NCI-H2029 (cell line): ENCODE measurements at regions not wholly inside any gene's neighbourhood (a gene's known extent, or its start where the extent isn't known, plus 50 kb on each side); places are given as distances from the start of the nearest gene placed in this dataset.
A peak's percentile ranks its signal among the peaks of the same experiment; 100 is the strongest.

ENCODE experiments used
- DNase-seq: peaks from one replicate; lab custom pipeline; 2025; lab: John Stamatoyannopoulos, UW

DNA sequence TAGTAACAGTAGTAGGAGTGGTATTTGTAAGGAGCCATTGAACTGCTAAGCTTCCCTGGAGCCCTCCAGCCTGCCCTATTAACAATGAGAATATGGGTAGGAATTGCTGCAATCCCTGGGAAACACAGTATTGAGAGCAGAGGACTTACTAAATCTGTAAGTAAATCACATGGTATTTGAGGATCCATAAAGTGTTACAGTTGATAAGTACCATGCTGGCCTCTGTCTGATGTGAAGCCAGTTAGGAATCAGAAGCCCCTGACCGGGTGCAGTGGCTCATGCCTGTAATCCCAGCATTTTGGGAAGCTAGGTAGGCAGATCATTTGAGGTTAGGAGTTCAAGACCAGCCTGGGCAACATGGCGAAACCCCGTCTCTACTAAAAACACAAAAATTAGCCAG, 224.6 kb downstream of the C1D start:
- no peak for DNase-seq

DNA sequence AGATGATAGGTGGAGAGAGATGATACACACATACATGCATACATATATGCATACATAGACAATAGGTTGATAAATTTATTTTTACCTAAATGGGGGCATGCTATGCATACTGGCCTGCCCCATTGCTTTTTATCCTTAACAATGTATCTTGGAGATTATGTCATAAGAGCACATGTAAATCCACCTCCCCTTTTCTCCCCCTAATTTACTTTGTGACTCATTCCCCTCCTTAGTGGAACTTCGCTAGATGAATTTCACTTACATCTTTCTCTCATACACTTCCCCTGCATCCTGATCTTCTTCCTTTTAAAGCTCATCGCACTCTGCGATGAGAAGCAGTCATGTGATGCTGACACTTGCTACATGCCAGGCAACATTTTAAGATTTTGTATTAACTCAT, 223.6 kb downstream of the C1D start:
- DNase-seq, result no peak

DNA sequence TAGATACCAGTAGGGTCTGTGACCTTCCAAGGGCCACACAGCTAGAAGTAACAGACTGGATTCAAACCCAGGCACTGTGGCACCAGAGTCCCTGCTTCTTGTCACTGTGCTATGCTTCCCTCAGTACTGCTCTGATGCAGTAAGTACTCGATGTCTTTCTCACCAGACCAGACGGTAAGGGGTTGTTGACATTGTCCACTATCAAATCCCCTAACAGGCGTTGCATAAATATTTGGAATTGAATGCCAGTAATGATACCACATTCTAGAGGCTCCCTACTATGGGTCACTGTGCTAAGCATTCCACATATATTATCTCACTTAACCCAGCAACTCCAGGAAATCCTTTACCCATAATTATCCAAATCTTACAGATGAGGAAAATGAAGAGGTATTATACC, 223.1 kb downstream of the C1D start:
- no peak for DNase-seq

DNA sequence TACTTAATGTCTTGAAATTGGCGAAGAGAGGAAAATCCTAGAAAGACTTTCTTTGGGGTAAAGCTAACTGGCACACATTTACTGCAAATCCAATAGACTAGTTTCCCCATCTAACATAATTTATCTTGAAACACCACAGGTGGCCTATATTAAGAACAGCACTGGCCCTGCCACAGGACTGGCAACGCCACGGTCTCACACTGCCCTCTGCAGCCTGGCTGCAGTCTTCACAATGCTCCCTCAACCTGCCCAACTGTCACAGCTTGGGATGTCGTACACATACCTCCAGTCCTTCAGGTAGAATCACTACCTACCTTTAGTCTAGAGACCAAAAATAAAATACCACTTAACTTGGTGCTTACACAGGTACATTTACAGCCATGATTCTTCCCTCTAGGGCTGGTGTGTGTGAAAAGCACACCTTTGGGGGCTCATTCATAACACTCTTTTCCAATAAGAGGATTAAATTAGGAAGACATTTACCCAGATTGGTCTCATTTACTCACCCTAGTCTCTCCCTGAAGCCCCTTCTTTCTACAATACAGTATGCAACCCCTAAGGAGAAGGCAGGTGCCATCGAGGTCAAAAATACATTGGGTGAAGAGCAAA, 222.2 kb downstream of the C1D start:
- peak; percentile 48 for DNase-seq

DNA sequence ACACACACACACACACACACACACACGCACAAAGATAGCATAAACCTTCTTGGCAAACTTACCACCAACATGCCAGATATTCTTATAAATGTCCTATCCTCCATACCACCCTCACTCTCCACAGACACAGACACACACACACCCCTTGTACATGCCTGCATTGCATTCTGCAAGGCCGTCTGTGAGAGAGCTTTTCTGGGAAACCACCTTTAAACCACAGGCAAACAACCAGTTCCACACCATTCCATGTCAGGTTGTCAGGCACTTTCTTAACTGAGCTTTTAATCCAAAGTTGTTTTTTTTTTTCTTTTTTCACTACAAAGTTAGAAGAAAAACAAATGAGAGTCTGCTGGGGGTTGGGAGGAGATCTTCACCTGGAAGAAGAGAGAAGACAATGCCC, 221.1 kb downstream of the C1D start:
- no peak for DNase-seq

DNA sequence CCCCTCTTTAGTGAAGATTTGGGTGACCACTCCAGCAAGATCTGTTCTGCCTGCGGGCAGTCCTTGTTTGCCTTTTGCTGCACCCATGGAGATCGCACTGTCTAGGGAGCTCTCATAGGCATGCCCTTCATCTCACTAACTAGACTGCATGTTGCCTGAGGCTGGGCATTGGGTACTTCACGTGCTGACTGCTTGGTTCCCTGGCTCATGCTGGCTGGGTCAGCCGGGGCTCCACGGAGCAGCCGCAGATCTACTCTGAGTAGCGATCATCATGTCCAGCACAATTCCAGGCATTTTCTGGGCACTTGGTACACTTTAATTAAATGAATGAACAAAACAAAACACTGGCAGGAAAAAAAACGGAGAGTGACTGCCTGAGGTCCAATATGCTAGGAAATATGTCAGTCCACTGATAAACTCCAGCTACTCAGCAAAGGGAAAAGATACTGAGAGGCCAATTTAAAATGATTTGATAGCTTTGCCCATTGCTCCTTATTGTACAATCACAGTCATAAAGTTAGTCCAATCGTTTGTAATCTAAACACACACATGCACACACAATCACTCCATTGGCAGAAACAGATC, 220.3 kb downstream of the C1D start:
- no peak for DNase-seq

DNA sequence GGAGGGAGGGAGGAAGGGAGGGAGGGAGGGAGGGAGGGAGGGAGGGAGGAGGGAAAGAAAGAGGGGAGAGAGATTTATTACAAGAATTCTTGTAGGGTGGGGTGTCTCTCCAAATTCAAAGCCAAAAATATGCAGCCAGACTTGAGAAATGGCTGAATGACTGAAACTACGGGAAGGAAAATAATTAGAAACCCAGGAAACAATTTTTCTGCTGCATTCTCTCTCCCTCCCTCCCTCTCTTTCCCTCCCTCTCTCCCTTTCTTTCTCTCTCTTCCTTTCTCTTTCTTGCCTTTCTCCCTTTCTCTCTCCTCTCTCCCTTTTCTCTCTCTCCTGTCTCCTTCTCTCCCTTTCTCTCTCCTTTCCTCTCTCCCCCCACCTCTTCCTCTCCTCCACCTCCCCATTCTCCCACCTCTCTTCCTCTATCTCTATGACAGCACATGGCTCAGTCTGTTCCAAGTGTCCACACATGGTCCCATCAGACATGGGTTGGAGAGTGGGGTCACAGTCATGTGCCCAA, 218.7 kb downstream of the C1D start:
- no peak for DNase-seq

DNA sequence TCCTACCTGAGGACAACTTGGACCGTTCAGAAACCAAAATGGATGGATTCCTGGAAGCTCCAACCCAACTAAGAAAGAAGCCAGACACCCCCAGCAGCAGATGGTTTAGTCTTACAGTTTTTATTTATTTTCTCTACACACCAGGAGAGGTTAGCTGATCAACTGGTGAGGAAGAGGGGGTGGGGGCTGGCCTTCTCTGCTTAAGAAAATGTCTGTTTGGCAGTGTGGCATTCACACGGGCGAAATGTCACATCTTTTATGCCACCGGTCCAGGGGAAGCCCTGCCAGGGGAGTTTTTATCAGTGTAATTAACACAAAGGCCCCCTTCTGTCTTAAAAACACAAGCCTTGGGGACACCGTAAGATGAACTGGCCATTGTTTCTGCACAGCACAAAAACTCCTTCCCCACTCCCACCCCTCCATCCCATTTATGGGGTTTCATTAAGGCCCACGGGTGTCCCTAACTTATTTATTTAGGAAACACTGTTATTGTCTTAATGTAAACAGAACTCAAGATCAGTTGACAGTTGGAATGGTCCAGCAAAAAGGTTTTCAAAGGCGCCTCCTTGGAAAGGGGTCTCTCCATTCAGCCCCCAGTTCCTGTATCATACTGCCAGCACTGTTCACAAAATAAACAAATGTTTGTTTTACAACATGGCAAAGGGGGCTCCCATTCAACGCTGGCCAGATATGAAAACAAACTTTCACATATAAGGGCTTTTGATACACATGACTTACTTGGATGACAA, 217.0 kb downstream of the C1D start:
- DNase-seq, result no peak

DNA sequence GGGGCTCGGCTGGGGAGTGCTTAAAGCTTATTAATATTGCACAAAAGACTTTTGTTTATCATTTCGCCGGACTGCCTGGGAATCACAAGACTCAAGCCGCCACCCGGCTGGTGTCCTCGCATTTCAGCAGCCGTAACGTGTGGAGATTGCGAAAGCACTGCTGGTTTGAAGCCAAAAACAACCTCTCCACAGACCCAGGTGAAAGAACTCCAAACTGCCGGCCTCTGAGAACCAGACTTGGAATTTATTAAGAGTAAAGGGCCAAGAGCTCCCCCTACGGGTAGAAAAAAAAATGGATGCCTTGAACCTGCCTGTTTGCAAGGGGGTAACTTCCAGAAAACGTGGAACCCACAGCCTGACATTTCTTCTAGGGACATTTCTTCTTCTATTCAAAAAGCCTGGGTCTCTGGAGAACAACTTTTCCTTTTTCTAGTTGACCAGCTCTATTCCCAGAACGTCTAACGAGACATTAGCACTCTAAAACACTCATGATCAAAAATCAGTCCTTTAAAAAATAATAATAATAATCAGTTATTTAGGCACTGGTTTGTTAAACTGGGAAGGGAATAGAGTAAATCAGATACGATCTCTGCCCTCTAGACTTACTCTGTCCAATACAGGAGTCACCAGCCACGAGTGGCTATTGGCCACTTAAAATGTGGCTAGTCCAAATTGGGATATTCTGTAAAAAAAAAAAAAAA, 216.3 kb downstream of the C1D start:
- DNase-seq, result peak; percentile 91

DNA sequence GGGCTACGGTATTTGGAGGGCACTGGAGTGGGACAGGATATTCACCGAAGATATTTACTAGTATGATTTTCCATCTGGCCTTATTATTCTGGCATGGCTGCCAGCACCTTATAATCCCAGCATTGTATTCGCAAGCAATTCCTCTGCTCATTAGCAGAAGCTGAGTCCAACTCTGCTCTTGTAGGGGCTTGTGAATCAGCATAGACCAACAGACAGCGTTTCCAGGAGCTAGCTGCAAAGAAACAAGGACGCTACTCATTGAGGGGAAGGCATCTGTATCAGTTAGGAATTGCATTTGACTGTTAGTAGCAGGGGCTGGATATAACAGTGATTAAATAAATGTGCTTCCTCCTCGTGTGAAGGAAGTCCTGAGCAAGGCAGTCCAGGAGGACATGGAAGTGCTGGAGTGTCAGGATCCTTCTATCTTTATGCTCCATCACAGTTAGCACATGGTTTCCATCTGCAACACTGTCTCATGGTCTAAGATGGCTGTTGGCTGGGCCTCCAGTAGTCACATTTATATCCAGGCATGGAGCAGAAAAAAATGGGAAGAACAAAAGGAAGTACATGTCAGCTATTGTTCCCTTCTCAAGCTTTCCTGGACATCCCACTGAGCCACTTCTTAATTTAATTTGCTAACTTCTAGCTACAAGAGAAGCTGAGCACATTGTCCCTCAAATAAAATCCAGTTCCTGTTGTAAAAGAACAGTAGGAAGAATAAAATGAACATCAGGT, 214.1 kb downstream of the C1D start:
- no peak for DNase-seq

DNA sequence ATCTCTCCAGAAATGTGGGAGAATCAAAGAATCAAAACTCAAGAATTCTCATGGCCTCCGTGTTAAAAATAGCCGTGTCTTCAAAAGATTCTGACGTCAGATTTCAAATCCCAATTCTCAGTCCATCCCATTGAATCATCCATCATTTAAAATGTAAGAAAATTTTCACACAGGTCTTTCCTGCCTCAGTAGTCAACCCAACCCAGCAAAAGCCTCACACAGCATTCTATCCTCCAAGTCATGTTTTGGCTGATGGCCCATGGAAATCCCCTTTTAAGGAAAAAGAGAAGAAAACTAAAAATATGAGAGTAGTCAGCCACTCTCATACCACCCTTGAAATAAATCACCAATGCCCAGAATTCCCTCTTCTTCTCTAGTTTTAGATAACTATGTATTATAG, 211.8 kb downstream of the C1D start:
- DNase-seq, result no peak

DNA sequence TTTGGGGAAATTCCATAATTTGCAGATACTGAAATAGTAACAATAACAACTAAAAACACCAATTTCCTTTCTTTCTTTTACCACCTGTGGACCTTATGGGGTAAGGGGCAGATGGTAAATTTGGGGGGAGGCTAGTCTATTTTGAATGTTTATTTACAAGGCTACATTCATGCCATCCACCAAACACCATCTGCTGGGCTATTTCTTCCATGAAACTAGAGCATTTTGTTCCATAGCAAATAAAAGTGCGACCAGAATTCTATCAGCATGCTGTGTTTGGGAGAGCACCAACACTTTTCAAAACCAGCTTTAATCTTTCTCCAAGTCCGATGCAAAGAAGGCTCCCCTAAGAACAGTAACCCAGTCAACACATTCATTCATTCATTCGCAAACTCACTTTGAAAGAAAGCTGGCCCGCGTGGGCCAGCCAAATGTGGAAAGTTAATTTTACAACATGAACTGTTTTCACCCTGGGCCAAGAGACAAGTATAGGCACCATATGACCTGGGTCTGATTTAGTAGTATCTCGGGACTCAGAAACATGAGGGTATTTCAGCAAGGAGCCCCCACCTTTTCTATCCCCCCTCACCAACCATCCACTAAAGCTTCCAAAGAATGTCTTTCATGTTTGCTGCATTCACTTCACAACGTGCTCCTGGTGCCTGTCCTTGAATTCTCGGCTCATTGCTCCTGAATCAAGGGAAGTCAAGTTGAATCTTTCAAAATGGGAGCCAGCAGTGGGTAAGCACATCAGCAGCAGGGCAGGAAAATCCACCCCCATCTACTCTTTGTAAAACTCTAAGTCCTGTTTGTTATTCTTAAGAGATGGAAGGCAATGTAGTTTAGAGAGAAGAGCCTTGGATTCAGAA, 210.6 kb downstream of the C1D start:
- DNase-seq, result no peak

DNA sequence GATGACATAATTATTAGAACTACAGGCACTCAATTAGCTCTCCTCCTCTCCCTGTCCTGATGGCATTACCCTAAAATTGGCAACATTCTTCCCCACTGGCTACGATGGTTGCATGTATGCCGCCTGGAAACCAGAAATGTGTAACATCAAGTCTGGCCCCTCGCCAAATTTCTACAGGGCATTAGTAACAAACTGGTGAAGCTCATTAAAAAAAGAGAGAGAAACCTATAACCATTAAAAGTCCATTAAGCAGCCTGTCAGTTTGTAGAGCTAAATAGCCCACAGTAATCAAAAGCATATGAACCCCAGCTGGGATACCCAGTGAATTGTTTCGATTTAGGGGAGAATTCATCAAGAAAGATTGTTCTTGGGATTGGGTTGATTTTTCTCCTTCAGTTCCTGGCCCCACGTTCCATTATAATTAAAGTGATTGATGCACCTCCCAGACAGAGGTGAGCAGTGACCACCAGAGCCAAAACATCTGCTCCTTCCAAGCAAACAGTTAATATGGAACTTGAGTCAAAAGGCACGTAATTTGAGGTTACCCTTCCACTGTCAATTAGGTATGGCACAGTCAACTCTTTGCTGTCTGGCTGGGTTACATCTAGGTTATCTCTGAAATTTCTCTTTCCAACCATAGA, 208.6 kb downstream of the C1D start:
- no peak for DNase-seq

DNA sequence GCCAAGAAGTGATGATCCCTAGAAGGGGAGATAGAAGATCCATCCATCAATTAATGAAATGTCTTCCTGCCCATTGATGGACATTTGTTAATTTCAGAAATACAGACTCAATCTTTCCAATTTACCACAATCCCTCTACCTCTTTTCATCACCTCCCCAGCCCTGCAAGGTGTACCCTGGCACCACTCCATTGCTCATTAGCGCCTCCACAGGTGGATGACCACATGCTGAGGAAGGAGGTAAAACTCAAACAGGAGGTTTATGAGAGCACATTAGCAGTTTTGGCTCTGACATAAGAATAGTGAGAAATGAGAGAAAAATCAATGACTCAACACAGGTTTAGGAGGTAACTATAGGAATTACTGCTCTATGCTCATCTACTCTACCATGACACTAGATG, 208.0 kb downstream of the C1D start:
- DNase-seq, result no peak

DNA sequence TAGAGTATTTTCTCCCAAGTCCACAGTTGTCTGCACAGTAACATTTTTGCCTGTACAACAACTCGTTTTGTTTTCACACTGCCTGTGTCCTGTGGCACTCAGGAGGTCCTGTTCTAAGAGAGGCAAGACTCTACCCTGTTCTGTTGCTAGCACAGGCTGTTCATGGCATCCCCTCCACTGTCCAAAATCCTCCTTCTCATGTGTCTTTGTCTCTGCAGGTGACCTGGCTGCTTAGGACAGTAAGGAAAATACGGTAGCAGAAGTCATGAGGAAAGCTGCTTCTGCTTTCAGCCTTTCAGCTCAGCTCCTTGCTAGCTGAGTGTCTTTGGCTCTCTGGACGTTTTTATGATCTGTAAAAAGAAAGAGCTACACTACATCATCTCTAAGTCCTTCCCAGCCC, 205.9 kb downstream of the C1D start:
- no peak for DNase-seq

DNA sequence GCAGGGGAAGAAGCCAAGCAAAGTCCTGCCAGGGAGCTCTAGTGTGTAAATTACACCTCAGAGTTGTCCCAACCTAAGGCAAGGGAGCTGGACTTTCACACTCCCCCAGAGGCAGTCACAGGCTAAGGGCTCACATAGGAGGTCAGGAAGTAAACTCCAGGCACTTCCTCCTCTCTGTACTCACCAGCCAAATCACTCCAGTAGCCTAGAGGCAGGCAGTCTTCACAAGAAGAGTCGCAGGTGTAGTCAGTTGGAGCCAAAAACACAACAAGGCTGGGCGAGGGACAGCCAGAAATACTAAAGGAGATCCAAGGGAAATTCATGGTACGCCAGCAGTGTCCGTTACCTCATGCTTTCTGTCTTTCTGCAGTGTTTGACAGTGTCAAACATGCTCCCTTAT, 205.0 kb downstream of the C1D start:
- DNase-seq, result no peak

DNA sequence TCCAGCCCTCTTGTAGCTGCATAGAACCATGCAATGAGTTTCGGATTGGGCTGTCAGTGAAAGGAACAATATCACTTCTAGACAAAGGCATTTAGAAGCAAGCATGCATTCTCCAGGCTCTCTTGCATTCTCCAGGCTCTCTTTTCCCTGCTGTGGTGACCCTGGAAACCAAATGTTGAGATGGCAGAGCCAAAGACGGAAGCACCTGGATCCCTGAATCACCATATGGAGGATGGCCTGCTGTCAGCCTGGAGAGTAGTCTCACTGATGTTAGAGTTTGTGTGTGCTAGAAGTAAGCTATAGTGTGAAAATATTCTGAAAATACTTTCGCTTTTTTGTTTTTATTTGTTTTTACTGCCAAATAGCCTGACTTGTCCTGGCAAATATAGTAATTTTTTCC, 203.9 kb downstream of the C1D start:
- DNase-seq, result no peak

DNA sequence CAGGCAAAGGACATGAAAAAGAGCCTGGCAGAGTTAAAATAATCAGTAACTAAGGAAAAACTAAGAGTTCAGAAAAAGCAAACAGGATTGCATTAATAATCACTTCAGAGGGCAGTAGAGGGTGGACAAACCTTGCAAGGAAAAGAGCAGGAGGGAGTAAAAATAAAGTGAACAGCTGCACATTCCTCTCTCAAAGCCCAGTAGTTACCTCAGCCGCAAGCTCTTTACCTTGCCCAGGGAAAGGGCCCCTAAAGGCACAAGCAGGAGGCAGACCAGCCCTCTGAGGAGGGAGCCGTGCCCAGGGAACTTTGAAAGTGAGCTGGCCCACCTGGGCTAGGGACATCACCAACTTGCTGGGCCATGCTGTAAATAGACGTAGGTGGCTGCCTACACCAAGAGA, 196.9 kb downstream of the C1D start:
- DNase-seq, result no peak

DNA sequence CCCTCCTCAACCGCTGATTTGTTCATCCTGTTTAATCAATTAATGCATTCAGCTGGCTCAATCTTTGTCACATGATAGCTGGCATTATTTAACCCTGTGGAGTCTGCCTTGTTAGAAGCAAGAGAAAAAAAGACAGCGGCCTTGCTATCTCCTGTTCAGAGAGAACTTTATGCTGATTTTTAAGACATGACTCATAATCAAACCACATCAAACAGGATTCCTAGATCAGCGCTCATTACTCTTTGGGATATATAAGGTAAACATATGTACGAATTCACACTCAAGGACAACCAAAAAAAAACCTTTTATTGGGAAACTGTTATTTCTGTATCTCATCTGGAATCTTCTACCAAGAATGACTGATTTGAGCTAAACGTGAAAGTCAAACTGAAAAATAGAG, 195.1 kb downstream of the C1D start:
- no peak for DNase-seq

DNA sequence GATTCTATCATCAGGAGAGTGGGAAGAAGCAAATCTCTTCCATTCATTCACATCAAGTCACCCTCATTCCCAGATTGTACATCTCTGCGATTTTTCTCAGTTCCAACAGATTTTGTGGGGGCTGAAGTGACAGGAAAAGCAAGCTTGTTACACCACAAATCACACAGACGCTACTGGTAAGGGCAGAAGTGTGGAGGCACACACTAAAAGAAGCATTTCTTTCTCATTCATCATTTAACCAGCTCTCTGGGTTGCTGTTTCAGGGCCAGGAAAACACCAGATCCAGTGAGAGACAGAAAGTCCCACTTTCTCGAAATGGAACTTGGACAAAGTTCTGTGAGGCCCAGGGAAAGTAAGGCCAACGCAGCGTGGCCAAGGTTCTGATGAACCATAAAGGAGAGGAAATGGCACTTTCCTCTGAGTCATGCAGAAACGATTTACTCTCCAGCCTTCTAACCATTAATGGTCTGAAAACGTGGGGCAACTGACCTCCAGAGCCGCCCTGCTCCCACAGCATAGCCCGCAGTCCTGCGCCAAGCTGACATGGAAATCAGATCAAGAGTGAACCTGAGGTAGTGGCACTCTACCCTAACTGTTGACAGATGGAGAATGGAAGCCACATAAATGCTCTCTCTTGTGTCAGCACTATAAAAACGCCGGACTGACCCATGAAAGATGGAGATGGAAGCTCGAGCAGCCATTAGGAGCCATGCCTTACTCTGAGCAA, 191.0 kb downstream of the C1D start:
- DNase-seq, result no peak
